Stimulated activated CD4-positive, alpha-beta T cell treated with anti-CD3 and anti-CD28 coated beads, Interleukin-15, amount 100 ng/mL, for 1 hour (primary cell): ENCODE measurements at regions not wholly inside any gene's neighbourhood (a gene's known extent, or its start where the extent isn't known, plus 50 kb on each side); places are given as distances from the start of the nearest gene placed in this dataset.
A peak's percentile ranks its signal among the peaks of the same experiment; 100 is the strongest.
"Not testable (repeated sequence)": the region's sequence is repeated elsewhere in the genome, so short reads cannot be mapped to it uniquely, and the experiment has no call there.

ENCODE experiments used
- DNase-seq, 2 donors: peaks; one replicate each; pipeline ENCODE4 v3.0.0-alpha.2; 2020; ENCODE audit warnings: low read depth in 1 of 2, low spot score in 1 of 2

GRCh38 chr16:85273293-85273692 is 161.0 kb upstream of the CIBAR2 start:
- no peak for DNase-seq

DNA sequence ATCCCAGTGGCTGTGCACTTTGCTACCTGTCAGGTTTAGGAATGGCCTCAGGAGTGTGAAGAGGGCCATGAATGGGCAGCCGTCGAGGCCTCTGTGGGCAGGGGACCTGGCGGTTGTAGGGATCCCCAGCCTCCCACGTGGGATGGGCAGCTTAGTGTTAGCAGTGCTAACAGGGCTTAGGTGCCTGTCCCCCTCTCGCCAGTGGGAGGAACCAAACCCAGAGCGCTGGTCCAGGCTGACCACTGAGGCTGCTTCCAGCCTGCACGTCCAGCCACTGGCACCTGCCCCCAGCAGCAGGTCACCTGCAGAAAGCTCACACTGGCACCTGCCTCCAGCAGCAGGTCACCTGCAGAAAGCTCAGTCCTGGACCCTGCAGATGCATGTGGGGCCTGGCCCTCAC is 162.2 kb upstream of the CIBAR2 start:
- DNase-seq = no peak

GRCh38 chr16:85274924-85275323 is 162.7 kb upstream of the CIBAR2 start:
- no peak for DNase-seq

GRCh38 chr16:85275533-85276249 is 163.4 kb upstream of the CIBAR2 start:
- DNase-seq = peak; percentile 30 to 57

GRCh38 chr16:85276258-85276657 is 164.0 kb upstream of the CIBAR2 start:
- DNase-seq = no peak

DNA sequence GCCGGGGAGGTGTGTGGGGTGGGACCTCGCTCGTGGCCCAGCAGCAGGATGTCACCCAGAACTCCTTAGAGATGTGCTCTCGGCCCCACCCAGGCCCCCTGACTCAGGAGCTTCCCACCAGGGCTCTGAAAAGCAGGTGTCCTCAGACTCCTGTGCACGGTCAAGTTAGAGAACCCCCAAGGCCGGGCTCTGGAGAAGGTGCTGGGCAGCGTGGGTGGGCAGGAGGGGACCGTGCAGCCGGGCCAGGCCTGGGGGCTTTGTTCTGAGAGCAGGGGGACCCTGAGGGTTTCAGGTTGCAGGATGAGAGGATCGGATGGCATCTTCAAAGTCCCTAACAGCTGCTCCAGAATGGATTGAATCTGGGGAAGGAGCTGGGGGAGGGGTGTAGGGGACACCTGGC is 164.4 kb upstream of the CIBAR2 start:
- no peak for DNase-seq

DNA sequence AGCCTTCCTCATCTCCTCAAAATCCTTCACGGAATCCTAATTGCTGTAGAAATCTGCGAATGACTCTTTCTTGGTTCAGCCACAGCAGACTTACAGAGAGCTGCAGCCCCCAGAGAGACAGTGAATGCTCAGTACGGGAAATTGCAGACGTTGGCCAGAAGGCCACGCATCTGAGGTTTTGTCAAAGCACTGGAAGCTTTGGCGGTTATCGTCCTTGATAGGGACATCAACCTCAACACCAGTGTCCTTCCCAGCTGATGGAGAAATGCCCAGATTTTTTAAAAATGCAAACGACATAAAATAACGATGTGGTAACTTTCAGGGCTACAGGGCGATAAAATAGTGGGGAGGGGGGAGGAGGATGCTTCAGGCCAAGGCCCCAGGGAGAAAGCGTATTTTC is 166.6 kb upstream of the CIBAR2 start:
- no peak for DNase-seq

DNA sequence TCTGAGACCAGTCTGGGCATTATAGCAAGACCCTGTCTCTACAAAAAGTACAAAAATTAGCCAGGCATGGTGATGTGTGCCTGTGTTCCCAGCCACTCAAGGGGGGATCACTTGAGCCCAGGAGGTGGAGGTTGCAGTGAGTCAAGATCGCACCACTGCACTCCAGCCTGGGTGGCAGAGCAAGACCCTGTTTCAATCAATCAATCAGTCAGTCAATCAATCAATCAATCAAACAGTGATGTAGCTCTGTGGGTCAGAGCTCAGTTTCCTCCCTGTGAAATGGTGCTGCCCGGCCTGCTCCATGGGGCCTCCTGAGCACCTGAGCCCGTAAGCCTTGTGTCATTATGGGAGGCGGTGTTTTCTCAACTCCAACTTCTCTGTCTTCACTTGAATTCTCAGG is 167.1 kb upstream of the CIBAR2 start:
- DNase-seq = no peak

DNA sequence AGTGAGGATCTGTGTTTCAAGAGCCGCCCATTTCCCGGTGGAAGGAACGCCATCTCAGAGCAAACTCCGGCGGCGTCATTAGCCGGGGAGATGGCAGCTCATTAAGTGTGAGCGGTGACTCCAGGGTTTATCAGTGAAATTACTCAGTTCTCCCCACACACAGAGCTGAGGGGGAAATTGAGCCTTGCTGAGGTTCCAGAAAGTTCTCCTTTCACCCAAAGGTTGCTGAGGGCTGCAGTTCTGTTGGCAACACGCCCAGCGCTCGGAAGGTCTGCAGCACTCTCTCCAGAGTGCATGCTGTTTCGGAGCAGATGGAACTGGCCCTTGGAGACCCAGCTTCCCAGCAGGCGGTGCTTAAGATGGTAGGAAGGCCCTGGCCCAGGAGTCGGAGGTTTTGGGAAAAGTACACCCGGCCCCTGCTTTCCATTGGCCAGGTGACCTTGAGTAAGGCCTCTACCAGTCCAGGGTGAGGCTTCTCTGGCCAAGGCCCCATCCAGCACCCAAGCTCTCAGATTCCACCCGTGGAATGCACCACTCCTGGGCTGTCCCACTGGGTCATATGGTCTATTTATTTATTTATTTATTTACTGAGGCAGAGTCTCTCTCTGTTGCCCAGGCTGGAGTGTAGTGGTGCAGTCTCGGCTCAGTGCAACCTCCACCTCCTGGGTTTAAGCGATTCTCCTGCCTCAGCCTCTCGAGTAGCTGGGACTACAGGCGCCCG is 167.7 kb upstream of the CIBAR2 start:
- DNase-seq = no peak

- no peak for DNase-seq
Observed at GRCh38 chr16:85281181-85281580, 168.9 kb upstream of the CIBAR2 start.

GRCh38 chr16:85282842-85283241 is 170.6 kb upstream of the CIBAR2 start:
- DNase-seq = no peak

- DNase-seq = no peak
Observed at GRCh38 chr16:85283305-85284050, 171.2 kb upstream of the CIBAR2 start.

GRCh38 chr16:85284141-85284817 is 172.0 kb upstream of the CIBAR2 start:
- DNase-seq = no peak

DNA sequence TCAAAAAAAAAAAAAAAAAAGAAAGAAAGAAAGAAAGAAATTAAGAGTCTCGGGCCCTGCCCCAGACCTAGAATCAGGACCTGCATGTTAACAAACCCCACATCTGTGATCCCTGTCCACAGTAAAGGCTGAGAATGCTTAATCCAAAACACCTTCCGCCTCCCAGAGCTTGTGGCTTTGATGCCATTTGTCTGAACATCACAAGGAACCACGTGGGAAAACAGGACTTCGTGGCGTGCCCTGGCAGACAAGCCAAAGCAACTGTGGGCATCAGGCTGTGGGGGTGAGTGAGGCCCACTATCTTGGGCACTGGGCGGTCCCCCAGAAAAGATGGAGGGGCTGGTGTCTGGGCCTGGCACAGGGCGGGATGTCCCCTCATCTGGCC is 173.4 kb upstream of the CIBAR2 start:
- no peak for DNase-seq

DNA sequence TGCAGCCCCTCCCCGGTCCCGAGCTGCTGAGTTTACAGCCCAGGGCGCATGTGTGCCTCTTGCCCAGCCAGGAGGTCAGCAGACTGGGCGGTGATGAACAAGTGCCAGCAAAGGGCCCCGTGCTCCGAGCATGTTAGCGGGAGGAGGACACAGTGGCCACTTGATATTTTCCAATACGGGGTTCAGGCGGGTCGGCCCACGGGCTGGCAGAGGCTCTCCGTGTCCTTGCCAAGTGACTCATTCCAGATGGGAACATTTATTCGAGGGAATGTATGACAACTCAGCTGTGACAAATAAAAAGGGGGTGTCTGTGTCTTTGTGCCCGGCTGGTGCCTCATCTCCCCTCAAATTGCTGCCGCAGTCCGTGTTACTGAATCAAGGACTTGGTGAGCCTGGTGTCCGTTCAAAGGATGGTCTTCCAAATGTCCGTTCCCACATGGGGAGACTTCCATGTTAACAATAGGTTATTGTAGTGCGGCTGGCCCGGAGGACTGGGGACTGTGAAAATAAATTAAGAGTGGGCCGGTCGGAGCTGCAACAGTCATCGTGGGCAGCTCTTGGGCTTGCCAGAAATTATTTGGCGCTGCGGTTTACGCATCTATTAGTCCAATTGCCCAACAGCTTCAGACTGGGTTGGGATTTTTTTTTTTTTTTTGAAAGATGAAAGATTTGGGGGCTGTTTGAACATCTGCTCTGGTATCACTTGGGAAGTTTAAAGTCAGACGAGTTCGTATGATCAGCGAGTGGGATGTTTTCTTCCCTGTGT is 174.0 kb upstream of the CIBAR2 start:
- no peak for DNase-seq

GRCh38 chr16:85286951-85287814 is 174.9 kb upstream of the CIBAR2 start:
- DNase-seq = no peak

DNA sequence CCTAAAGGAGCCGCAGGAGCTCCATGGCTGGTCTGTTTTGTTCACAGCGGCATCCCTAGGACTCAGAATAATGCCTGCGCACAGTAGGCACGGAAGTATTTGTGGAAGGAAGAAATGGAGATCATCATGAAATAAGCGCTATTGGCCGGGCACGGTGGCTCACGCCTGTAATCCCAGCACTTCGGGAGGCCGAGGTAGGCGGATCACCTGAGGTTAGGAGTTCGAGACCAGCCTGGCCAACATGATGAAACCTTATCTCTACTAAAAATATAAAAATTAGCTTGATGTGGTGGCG is 175.5 kb upstream of the CIBAR2 start:
- DNase-seq = not testable (repeated sequence)

- DNase-seq = no peak
Observed at GRCh38 chr16:85288341-85288868, 176.1 kb upstream of the CIBAR2 start.

GRCh38 chr16:85288869-85289660 is 176.8 kb upstream of the CIBAR2 start:
- no peak for DNase-seq
